A549 (cell line): ENCODE measurements at regions not wholly inside any gene's neighbourhood (a gene's known extent, or its start where the extent isn't known, plus 50 kb on each side); places are given as distances from the start of the nearest gene placed in this dataset.

Source experiments
- ATAC-seq, 2 experiments: fragments of 200-7000 bp in 1 of 2; fragments of >200 bp in 1 of 2; cut with Nextera tagmentation in 1 of 2; cut with Tn5 transposase in 1 of 2; 3 replicates each; pipeline versions ENCODE4 v1.8.0 to v1.9.1; 2018 to 2020; ENCODE audit warnings: mild to moderate bottlenecking in 1 of 2, moderate library complexity in 1 of 2
- CTCF ChIA-PET: fragments of 300-600 bp; sonication (Branson Sonifier 250); formaldehyde crosslinking; extraction: SDS; loops from one replicate; lab custom pipeline; 2021; ENCODE audit warnings: antibody characterized with exemption, inconsistent platforms; lab: Yijun Ruan, JAX
- POLR2A ChIA-PET: fragments of 350-600 bp; formaldehyde crosslinking; extraction: SDS; loops from one replicate; lab custom pipeline; 2021; ENCODE audit warnings: antibody characterized with exemption, inconsistent platforms; lab: Yijun Ruan, JAX
- DNase-seq, 2 experiments: peaks; one replicate each; pipeline versions ENCODE4 v3.0.0 to v3.0.0-alpha.2; 2011 to 2016; ENCODE audit warnings: low read depth in 1 of 2, low spot score in 1 of 2
- FAIRE-seq: peaks from 2 replicates; lab custom pipeline; 2011; peaks lifted over from hg19 to GRCh38; lab: Jason Lieb, UNC
- H3K27ac ChIP-seq, 2 experiments: fragments of >200 bp; sonication (Bioruptor Twin); formaldehyde crosslinking; 3 replicates each; pipeline ENCODE4 v1.5.1; 2016 to 2017
- H3K4me1 ChIP-seq: fragments of >200 bp; sonication (Bioruptor Twin); formaldehyde crosslinking; 3 replicates; pipeline ENCODE4 v1.6.1; 2016
- H3K4me2 ChIP-seq: fragments of >200 bp; sonication (Bioruptor Twin); formaldehyde crosslinking; 3 replicates; pipeline ENCODE4 v1.6.1; 2016
- H3K4me3 ChIP-seq: fragments of >200 bp; sonication (Bioruptor Twin); formaldehyde crosslinking; 3 replicates; pipeline ENCODE4 v1.5.1; 2016
- H3K9me3 ChIP-seq: fragments of >200 bp; sonication (Bioruptor Twin); formaldehyde crosslinking; 3 replicates; pipeline ENCODE4 v1.6.1; 2016
- BHLHE40 ChIP-seq: IDR thresholded peaks from 2 replicates; pipeline ENCODE4 v1.6.1; 2012; ENCODE audit warnings: low read depth, low read length, inconsistent platforms
- CHD2 ChIP-seq: fragments of 150-350 bp; IDR thresholded peaks from 2 replicates; pipeline ENCODE4 v1.6.1; 2014; ENCODE audit warnings: low read length; ENCODE audit not compliant: partially characterized antibody
- E2F6 ChIP-seq: IDR thresholded peaks from 2 replicates; pipeline ENCODE4 v1.6.1; 2012; ENCODE audit warnings: low read depth, borderline replicate concordance
- EHF ChIP-seq: fragments of 250-450 bp; sonication (Bioruptor Pico); IDR thresholded peaks from 2 replicates; pipeline ENCODE4 v1.5.0; 2020; ENCODE audit warnings: mild to moderate bottlenecking
- EHMT2 ChIP-seq: fragments of 200-600 bp; sonication (generic); IDR thresholded peaks from 2 replicates; pipeline ENCODE4 v1.6.1; 2016; ENCODE audit warnings: antibody characterized with exemption, low read depth, mild to moderate bottlenecking, moderate library complexity
- ELK1 ChIP-seq: fragments of 150-350 bp; IDR thresholded peaks from 2 replicates; pipeline ENCODE4 v1.6.1; 2014; ENCODE audit warnings: low read depth, mild to moderate bottlenecking, low read length
- EP300 ChIP-seq, 2 experiments: fragments of >200 bp; sonication (Bioruptor Twin); formaldehyde crosslinking; IDR thresholded peaks; 2 replicates in 1 of 2; 3 replicates in 1 of 2; pipeline ENCODE4 v1.6.1; 2016 to 2017
- FOSL2 ChIP-seq, 2 experiments: fragments of 450-650 bp in 1 of 2; fragments of >200 bp in 1 of 2; sonication (Bioruptor Twin) in 1 of 2; formaldehyde crosslinking; IDR thresholded peaks; 2 replicates each; pipeline versions ENCODE4 v1.5.0 to v1.6.1; 2016 to 2020; ENCODE audit warnings: mild to moderate bottlenecking in 1 of 2, moderate library complexity in 1 of 2
- GATA3 ChIP-seq: IDR thresholded peaks from 2 replicates; pipeline ENCODE4 v1.6.1; 2012; ENCODE audit warnings: borderline replicate concordance
- HMGXB4 ChIP-seq: fragments of 250-450 bp; sonication (Bioruptor Pico); IDR thresholded peaks from 2 replicates; pipeline ENCODE4 v1.5.0; 2021; ENCODE audit warnings: mild to moderate bottlenecking, moderate library complexity, borderline replicate concordance
- HOXB13 ChIP-seq: fragments of 250-450 bp; sonication (Bioruptor Pico); IDR thresholded peaks from 2 replicates; pipeline ENCODE4 v1.5.0; 2020; ENCODE audit warnings: low read depth, mild to moderate bottlenecking, moderate library complexity
- HOXB5 ChIP-seq: fragments of 250-450 bp; sonication (Bioruptor Pico); IDR thresholded peaks from 2 replicates; pipeline ENCODE4 v1.5.0; 2020; ENCODE audit warnings: mild to moderate bottlenecking, moderate library complexity
- JUNB ChIP-seq: fragments of >200 bp; sonication (Bioruptor Twin); formaldehyde crosslinking; IDR thresholded peaks from 2 replicates; pipeline ENCODE4 v1.6.1; 2016
- KDM1A ChIP-seq: fragments of 200-600 bp; sonication (generic); IDR thresholded peaks from 2 replicates; pipeline ENCODE4 v1.6.1; 2016; ENCODE audit warnings: low read depth, mild to moderate bottlenecking
- PHF8 ChIP-seq: fragments of 200-600 bp; sonication (generic); IDR thresholded peaks from 2 replicates; pipeline ENCODE4 v1.6.1; 2016; ENCODE audit warnings: low read depth, mild to moderate bottlenecking, antibody characterized with exemption, moderate library complexity, borderline replicate concordance
- RAD21 ChIP-seq, 2 experiments: fragments of >200 bp in 1 of 2; sonication (Bioruptor Twin) in 1 of 2; formaldehyde crosslinking in 1 of 2; IDR thresholded peaks in 1 of 2; conservative IDR thresholded peaks in 1 of 2; 2 replicates in 1 of 2; 3 replicates in 1 of 2; pipeline ENCODE4 v1.6.1; 2012 to 2018; ENCODE audit warnings: inconsistent platforms in 1 of 2
- RARB ChIP-seq: fragments of 250-450 bp; sonication (Bioruptor Pico); IDR thresholded peaks from 2 replicates; pipeline ENCODE4 v1.8.0; 2021; ENCODE audit warnings: mild to moderate bottlenecking, moderate library complexity
- SMC3 ChIP-seq: fragments of >200 bp; sonication (Bioruptor Twin); formaldehyde crosslinking; IDR thresholded peaks from 3 replicates; pipeline ENCODE4 v1.6.1; 2018; ENCODE audit warnings: inconsistent platforms
- SREBF2 ChIP-seq: fragments of 450-650 bp; IDR thresholded peaks from 2 replicates; pipeline ENCODE4 v1.6.1; 2014; ENCODE audit warnings: mild to moderate bottlenecking, moderate library complexity
- TP53 ChIP-seq: fragments of 250-450 bp; sonication (Bioruptor Pico); IDR thresholded peaks from 2 replicates; pipeline ENCODE4 v1.5.0; 2021; ENCODE audit warnings: mild to moderate bottlenecking, moderate library complexity
- ZFP36 ChIP-seq: fragments of 450-650 bp; IDR thresholded peaks from 2 replicates; pipeline ENCODE4 v1.6.1; 2014; ENCODE audit warnings: borderline replicate concordance; ENCODE audit not compliant: partially characterized antibody
- WGBS: methylation state at CpG from one replicate; pipeline ENCODE4 v1.1.6; 2017; ENCODE audit errors: missing lambda C conversion rate; 5-methylcytosine and 5-hydroxymethylcytosine counted together

- FAIRE-seq = no peak
- 68% methylated on average over 1 of the region's 1 CpG for WGBS
- TF ChIP-seq GATA3 (no peak), EHMT2 (no peak)
Measured at GRCh38 chr12:90067791-90068190, 359.2 kb upstream of the ATP2B1 start.

GRCh38 chr12:90064852-90065801 lies 356.5 kb upstream of the ATP2B1 start:
- TF ChIP-seq CHD2 (no peak), EHF (no peak), E2F6 (no peak), ZFP36 (no peak), KDM1A (no peak), FOSL2 (IDR thresholded peaks at IDR 0.05) (no peak), FOSL2 (CRISPR knock-in tag; IDR thresholded peaks at IDR 0.05) (no peak), JUNB (no peak), EP300 (IDR thresholded peaks at IDR 0.05) (no peak), RARB (CRISPR knock-in tag) (no peak), TP53 (CRISPR knock-in tag) (no peak), RAD21 (conservative IDR thresholded peaks at IDR 0.05 in 1 of 2, IDR thresholded peaks at IDR 0.05 in 1 of 2) (no peak), HMGXB4 (CRISPR knock-in tag) (no peak), SMC3 (no peak), SREBF2 (no peak), HOXB5 (CRISPR knock-in tag) (no peak), BHLHE40 (no peak), GATA3 (no peak), ELK1 (no peak), HOXB13 (CRISPR knock-in tag) (no peak), PHF8 (no peak)
- ChIA-PET POLR2A (no interaction called here), CTCF (interaction anchor here (0.6 kb wide), 1 partner anchor 12 kb away, joined by 4 read pairs; no protein-coding TSS in a partner anchor)
- Histone ChIP-seq H3K4me3 (no peak overlapping the region), H3K27ac (no peak overlapping the region), H3K4me1 (no peaks in the 10 kb centered on the region), H3K9me3 (no peaks in the 10 kb centered on the region), H3K4me2 (no peak overlapping the region)
- 90% methylated on average over 4 of the region's 4 CpGs for WGBS
- no peak for DNase-seq
- FAIRE-seq = no peak
- ATAC-seq = no peak

More at GRCh38 chr12:90067791-90068190, 359.2 kb upstream of the ATP2B1 start:
- H3K4me1 ChIP-seq = no peaks in the 10 kb centered on the region
- DNase-seq (no peak), ATAC-seq (no peak)
- no peak overlapping the region for H3K27ac ChIP-seq
- CTCF ChIA-PET = interaction anchor here (0.6 to 1.2 kb wide), 2 partner anchors 11 to 1717 kb away, joined by 3 to 4 read pairs; no protein-coding TSS in a partner anchor
- H3K4me3 ChIP-seq = no peak overlapping the region
- no peaks in the 10 kb centered on the region for H3K9me3 ChIP-seq
- H3K4me2 ChIP-seq = no peak overlapping the region
- POLR2A ChIA-PET = no interaction called here
